ENCODE measurements at regions not wholly inside any gene's neighbourhood (a gene's known extent, or its start where the extent isn't known, plus 50 kb on each side); places are given as distances from the start of the nearest gene placed in this dataset.

DNA sequence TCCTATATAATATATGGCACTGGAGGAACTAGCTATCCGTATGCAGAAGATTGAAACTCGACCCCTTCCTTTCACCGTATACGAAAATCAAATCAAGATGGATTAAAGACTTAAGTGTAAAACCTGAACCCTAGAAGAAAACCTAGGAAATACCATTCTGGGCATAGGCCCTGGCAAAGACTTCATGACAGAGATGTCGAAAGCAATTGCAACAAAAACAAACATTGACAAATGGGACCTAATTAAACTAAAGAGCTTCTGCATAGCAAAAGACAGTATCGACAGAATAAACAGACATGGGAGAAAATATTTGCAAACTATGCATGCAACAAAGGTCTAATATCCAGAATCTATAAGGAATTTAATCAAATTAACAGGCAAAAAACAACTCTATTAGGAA, 61.4 kb upstream of the HDAC9 start:
- H3K4me3 ChIP-seq = no peak overlapping the region
- no peak overlapping the region for H3K4me2 ChIP-seq
- Mint-ChIP-seq H3K27ac (no peak overlapping the region), H3K27me3 (ENCODE audit: insufficient read depth, low read depth) (no peaks in the 10 kb centered on the region), H3K36me3 (no peaks in the 10 kb centered on the region), H3K4me3 (no peak overlapping the region), H3K9me3 (no peaks in the 10 kb centered on the region), H3K4me1 (no peaks in the 10 kb centered on the region)
- no peak overlapping the region for H2AFZ ChIP-seq (replicated peaks)
- H3K9ac ChIP-seq = no peak overlapping the region
- H3F3A ChIP-seq (ENCODE audit: low read depth) = no peaks in the 10 kb centered on the region
- H3K4me1 ChIP-seq = no peaks in the 10 kb centered on the region
- DNase-seq (ENCODE audit: low spot score) = no peak
- no peaks in the 10 kb centered on the region for H3K27me3 ChIP-seq
- no peaks in the 10 kb centered on the region for H4K20me1 ChIP-seq (ENCODE audit: low read depth)
- no peak for TF ChIP-seq EZH2phosphoT487 (IDR thresholded peaks at IDR 0.05)
- no peak for TF ChIP-seq EZH2 (IDR thresholded peaks at IDR 0.05)
- TF ChIP-seq, protein P1, sequence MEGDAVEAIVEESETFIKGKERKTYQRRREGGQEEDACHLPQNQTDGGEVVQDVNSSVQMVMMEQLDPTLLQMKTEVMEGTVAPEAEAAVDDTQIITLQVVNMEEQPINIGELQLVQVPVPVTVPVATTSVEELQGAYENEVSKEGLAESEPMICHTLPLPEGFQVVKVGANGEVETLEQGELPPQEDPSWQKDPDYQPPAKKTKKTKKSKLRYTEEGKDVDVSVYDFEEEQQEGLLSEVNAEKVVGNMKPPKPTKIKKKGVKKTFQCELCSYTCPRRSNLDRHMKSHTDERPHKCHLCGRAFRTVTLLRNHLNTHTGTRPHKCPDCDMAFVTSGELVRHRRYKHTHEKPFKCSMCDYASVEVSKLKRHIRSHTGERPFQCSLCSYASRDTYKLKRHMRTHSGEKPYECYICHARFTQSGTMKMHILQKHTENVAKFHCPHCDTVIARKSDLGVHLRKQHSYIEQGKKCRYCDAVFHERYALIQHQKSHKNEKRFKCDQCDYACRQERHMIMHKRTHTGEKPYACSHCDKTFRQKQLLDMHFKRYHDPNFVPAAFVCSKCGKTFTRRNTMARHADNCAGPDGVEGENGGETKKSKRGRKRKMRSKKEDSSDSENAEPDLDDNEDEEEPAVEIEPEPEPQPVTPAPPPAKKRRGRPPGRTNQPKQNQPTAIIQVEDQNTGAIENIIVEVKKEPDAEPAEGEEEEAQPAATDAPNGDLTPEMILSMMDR (IDR thresholded peaks at IDR 0.05) = no peak
- no peak overlapping the region for H3K27ac ChIP-seq
- H3K79me2 ChIP-seq (ENCODE audit: low read depth) = no peaks in the 10 kb centered on the region
- H3K9me3 ChIP-seq (ENCODE audit: low read depth) = no peaks in the 10 kb centered on the region
- no peaks in the 10 kb centered on the region for H3K36me3 ChIP-seq

GRCh38 chr7:18437101-18437500, 58.4 kb upstream of the HDAC9 start:
- TF ChIP-seq, protein P1 (IDR thresholded peaks at IDR 0.05) = no peak
- TF ChIP-seq EZH2phosphoT487 (IDR thresholded peaks at IDR 0.05) (no peak), EZH2 (IDR thresholded peaks at IDR 0.05) (no peak)
- H3K36me3 ChIP-seq = no peaks in the 10 kb centered on the region
- no peaks in the 10 kb centered on the region for H3K4me1 Mint-ChIP-seq
- H3K4me3 ChIP-seq = no peak overlapping the region
- H3K36me3 Mint-ChIP-seq = no peaks in the 10 kb centered on the region
- H4K20me1 ChIP-seq (ENCODE audit: low read depth) = no peaks in the 10 kb centered on the region
- H3K27ac ChIP-seq = no peak overlapping the region
- H3F3A ChIP-seq (ENCODE audit: low read depth) = no peaks in the 10 kb centered on the region
- no peaks in the 10 kb centered on the region for H3K27me3 ChIP-seq
- no peaks in the 10 kb centered on the region for H3K9me3 Mint-ChIP-seq
- DNase-seq (ENCODE audit: low spot score) = no peak
- H3K27me3 Mint-ChIP-seq (ENCODE audit: insufficient read depth, low read depth) = no peaks in the 10 kb centered on the region
- no peak overlapping the region for H3K4me3 Mint-ChIP-seq
- no peaks in the 10 kb centered on the region for H3K79me2 ChIP-seq (ENCODE audit: low read depth)
- no peak overlapping the region for H3K4me2 ChIP-seq
- no peak overlapping the region for H3K9ac ChIP-seq
- H3K27ac Mint-ChIP-seq = no peak overlapping the region
- H3K9me3 ChIP-seq (ENCODE audit: low read depth) = no peaks in the 10 kb centered on the region
- no peaks in the 10 kb centered on the region for H3K4me1 ChIP-seq
- H2AFZ ChIP-seq (replicated peaks) = no peak overlapping the region

DNA sequence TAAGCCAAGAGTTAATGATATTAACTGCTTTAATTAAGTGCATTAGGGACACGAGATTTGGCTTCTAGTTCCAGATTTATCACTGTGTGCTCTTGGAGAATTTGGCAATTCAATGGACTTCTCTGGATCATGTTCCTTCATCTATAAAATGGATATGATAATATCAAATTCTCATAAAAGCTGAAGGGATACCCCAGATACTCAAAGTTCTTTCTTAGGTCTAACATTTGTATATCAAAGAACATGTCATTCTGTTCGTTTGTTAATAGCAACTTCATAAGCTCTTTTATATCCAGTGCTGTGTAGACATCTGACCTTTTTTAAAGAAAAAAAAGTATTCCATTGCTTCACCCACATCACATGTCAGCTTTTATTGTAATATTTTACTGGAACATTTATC, 54.6 kb upstream of the HDAC9 start:
- Histone ChIP-seq H2AFZ (replicated peaks) (no peak overlapping the region), H3K79me2 (ENCODE audit: low read depth) (no peaks in the 10 kb centered on the region), H3K27me3 (no peaks in the 10 kb centered on the region), H4K20me1 (ENCODE audit: low read depth) (no peaks in the 10 kb centered on the region), H3K9ac (no peak overlapping the region), H3K4me2 (no peak overlapping the region), H3K9me3 (ENCODE audit: low read depth) (no peaks in the 10 kb centered on the region), H3K4me1 (peaks cover 14% of the 10 kb centered on the region), H3F3A (ENCODE audit: low read depth) (peaks cover 6% of the 10 kb centered on the region), H3K27ac (no peak overlapping the region), H3K4me3 (no peak overlapping the region), H3K36me3 (no peaks in the 10 kb centered on the region)
- no peak overlapping the region for H3K4me3 Mint-ChIP-seq
- TF ChIP-seq EZH2phosphoT487 (IDR thresholded peaks at IDR 0.05) (no peak), EZH2 (IDR thresholded peaks at IDR 0.05) (no peak)
- TF ChIP-seq, protein P1 (IDR thresholded peaks at IDR 0.05) = no peak
- no peaks in the 10 kb centered on the region for H3K27me3 Mint-ChIP-seq (ENCODE audit: insufficient read depth, low read depth)
- H3K27ac Mint-ChIP-seq = no peak overlapping the region
- DNase-seq (ENCODE audit: low spot score) = no peak
- no peaks in the 10 kb centered on the region for H3K9me3 Mint-ChIP-seq
- peaks cover 4% of the 10 kb centered on the region for H3K4me1 Mint-ChIP-seq
- H3K36me3 Mint-ChIP-seq = no peaks in the 10 kb centered on the region

DNA sequence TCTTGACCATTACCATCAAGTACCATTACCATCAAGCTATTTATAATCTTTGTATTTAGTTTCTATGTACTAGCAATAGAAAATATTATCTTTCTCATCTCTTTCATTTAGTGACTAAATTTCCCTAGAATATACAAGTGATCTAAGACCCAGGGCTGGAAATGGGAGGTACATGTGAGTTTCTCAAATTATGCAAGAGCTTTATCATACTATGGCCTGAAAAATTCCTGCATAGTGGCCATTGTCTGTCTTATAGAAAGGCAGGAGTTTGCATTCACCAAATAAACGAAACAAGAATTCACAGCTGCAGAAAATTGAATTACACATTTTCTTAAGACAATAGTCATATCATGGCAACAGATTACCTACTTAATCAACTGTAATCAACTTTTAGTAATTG, 50.7 kb upstream of the HDAC9 start:
- peaks cover 6% of the 10 kb centered on the region for H3F3A ChIP-seq (ENCODE audit: low read depth)
- H3K9ac ChIP-seq = no peak overlapping the region
- no peaks in the 10 kb centered on the region for H4K20me1 ChIP-seq (ENCODE audit: low read depth)
- no peak overlapping the region for H3K27ac ChIP-seq
- TF ChIP-seq, protein P1 (IDR thresholded peaks at IDR 0.05) = no peak
- TF ChIP-seq EZH2 (IDR thresholded peaks at IDR 0.05) = no peak
- TF ChIP-seq EZH2phosphoT487 (IDR thresholded peaks at IDR 0.05) = no peak
- no peak overlapping the region for H3K4me3 ChIP-seq
- DNase-seq (ENCODE audit: low spot score) = no peak
- H3K4me2 ChIP-seq = no peak overlapping the region
- H3K79me2 ChIP-seq (ENCODE audit: low read depth) = no peaks in the 10 kb centered on the region
- Mint-ChIP-seq H3K27me3 (ENCODE audit: insufficient read depth, low read depth) (no peaks in the 10 kb centered on the region), H3K9me3 (no peaks in the 10 kb centered on the region), H3K4me1 (peaks cover 7% of the 10 kb centered on the region), H3K27ac (no peak overlapping the region), H3K4me3 (no peak overlapping the region), H3K36me3 (no peaks in the 10 kb centered on the region)
- H3K4me1 ChIP-seq = peaks cover 21% of the 10 kb centered on the region
- H3K9me3 ChIP-seq (ENCODE audit: low read depth) = no peaks in the 10 kb centered on the region
- H3K27me3 ChIP-seq = no peaks in the 10 kb centered on the region
- no peak overlapping the region for H2AFZ ChIP-seq (replicated peaks)
- H3K36me3 ChIP-seq = no peaks in the 10 kb centered on the region

All from neural progenitor cell (in vitro differentiated cells).